ENCODE measurements at regions not wholly inside any gene's neighbourhood (a gene's known extent, or its start where the extent isn't known, plus 50 kb on each side); places are given as distances from the start of the nearest gene placed in this dataset.
"Not testable (repeated sequence)": the region's sequence is repeated elsewhere in the genome, so short reads cannot be mapped to it uniquely, and the experiment has no call there.

DNA sequence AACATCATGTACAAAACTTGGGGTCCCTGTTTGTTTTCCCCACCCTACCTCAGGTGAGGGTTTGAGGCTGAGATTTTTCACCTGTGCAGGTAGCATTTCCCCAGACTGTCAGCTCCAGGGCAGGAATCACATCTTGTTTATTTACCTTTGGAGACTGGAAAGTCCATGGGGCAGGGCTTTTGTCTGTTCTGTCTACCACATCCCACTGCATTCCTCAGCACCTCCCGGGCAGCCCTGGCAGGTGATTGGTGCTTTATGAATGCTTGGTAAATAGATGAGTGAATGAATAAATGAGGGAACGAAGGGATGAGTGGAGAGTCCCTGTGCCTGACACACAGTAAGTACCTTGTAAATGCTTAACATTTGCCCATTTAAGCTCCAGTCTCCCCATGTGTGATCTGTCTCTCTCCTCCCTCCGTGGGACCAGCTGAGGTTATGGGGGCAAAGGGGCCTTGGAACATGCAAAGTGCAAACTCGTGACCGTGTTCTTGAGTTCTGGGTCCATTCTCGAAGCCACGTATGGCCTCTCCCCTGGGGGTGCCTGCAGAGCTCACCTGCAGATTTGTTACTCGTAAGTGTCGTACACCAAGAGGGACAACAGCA lies 69.7 kb upstream of the PMEPA1 start:
- peak; percentile 75 for DNase-seq

GRCh38 chr20:57777911-57778310 lies 68.1 kb upstream of the PMEPA1 start:
- no peak for DNase-seq

DNA sequence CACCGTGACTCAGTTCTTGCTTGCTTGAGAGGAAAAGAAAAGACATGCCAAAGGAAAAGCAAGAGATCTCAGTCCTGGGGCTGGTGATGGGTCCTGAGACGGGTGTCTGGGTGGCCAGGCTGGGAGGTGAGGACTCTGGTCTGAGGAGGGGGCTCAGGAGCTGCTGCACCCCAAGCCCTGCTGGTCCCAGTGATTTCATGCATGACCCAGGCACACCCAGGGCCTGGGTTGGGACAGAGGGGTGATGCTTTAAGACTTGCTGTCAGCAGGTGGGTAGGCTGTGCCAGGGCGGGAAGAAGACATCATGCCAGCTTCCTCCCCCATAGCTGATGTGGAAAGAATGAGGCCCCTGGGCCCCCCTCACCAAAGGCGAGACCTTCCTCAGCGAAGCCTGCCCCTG lies 65.1 kb upstream of the PMEPA1 start:
- DNase-seq = no peak

- no peak for DNase-seq
These were observed 64.5 kb upstream of the PMEPA1 start for GRCh38 chr20:57774111-57774880.

DNA sequence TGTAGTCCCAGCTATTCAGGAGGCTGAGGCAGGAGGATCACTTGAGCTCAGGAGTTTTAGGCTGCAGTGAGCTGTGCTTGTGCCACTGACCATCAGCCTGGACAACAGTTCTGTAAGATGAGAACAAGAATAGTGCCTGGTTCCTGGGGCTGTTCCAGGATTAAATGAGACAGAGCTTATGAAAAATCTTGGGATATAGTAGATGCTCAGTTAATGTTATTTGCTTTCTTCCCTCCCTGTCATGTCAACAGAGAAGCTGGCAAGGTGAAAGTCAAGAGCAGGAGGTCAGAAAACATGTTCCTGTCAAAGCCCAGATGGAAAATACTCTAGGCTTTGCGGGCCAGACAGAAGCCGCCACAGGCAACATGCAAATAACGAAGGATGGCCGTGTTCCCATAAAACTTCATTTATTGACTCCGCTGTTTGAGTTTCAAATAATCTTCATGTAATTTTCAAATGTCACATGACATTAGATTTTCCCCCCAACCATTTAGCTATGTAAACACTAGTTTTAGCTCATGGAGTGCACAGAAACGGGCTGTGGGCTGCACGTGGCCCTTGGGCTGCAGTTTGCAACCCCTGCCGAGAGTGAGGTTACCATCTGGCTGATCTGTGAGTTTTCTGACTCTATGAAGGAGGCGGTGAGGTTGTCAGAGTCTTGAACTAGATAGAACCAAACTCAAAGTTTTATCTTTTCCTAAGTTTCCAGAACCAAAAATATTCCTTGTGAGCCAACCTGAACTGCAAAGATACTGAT lies 63.4 kb upstream of the PMEPA1 start:
- no peak for DNase-seq

DNA sequence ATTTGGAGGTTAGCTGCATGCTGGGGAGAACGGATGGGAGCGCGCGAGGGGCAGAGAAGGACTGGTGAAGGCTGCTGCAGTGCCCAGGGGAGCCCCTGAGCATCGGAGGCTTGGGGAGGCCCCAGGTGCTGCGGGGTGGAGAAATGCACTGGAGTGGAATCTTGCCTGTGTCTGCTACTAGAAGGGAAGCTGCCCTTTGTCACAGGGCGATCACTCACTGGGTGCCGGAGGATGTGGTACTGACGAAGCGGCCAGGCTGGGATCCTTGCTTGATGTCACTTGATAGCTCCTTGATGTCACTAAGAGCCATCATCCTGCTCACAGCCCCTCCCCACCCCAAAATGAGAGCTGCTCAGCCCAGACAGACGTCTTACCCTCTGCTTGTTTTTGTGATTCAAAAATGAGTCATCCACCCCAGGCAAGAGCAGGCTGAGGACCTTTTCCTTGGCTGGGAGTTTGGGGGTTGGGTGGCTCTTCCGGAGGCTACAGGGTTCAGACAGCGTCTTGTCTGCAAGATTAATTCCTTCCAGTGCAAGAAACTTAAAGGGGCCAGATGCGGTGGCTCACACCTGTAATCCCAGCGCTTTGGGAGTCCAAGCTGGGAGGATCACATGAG lies 62.6 kb upstream of the PMEPA1 start:
- DNase-seq = peak; percentile 44

GRCh38 chr20:57770852-57771720 lies 61.3 kb upstream of the PMEPA1 start:
- DNase-seq = no peak

DNA sequence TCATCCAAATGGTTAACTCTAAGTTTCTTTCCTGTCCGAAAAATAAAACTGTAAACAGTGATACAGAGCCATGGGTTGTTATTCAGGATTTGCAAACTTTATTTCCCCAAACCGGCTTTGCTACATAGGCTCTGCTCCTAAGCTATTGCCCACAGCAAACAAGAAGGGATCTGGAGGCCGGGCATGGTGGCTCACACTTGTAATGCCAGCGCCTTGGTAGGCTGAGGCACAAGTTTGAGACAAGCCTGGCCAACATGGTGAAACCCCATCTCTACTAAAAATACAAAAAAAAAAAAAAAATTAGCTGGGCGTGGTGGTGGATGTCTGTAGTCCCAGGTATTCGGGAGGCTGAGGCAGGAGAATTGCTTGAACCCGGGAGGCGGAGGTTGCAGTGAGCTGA lies 60.6 kb upstream of the PMEPA1 start:
- not testable (repeated sequence) for DNase-seq

GRCh38 chr20:57769756-57770155 lies 59.9 kb upstream of the PMEPA1 start:
- DNase-seq = no peak

DNA sequence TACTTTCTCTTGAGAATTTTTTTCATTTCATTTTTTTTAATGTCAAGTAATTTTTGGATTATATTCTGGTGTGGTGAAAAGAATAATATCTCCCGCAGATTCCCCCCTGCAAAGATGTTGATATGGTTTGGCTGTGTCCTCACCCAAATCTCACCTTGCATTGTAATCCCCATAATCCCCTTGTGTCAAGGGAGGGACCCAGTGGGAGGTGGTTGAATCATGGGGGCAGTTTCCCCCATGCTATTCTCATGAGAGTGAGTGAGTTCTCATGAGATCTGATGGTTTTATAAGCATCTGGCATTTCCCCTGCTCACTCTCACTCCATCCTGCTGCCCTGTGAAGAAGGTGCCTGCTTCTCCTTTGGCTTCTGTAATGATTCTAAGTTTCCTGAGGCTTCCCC lies 58.7 kb upstream of the PMEPA1 start:
- DNase-seq = no peak

DNA sequence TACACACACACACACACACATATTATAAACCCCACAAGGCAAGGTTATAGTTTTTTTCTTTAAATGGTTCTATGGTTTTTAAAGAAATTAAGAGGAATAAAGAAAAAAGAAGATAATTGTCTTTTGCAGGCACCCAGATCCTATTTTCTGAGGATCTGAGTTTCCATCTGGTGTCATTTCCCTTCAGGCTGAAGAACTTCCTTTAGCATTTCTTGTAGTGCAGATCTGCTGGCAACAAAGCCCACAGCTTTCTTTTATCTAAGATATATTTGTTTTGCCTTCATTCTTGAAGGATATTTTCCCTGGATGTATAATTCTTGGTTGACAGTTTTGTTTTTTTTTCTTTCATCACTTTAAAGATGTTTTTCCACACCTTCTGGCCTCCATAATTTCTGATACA lies 57.6 kb upstream of the PMEPA1 start:
- DNase-seq = no peak

GRCh38 chr20:57763235-57763595 lies 53.4 kb upstream of the PMEPA1 start:
- DNase-seq = no peak

GRCh38 chr20:57762531-57763234 lies 52.9 kb upstream of the PMEPA1 start:
- no peak for DNase-seq

DNA sequence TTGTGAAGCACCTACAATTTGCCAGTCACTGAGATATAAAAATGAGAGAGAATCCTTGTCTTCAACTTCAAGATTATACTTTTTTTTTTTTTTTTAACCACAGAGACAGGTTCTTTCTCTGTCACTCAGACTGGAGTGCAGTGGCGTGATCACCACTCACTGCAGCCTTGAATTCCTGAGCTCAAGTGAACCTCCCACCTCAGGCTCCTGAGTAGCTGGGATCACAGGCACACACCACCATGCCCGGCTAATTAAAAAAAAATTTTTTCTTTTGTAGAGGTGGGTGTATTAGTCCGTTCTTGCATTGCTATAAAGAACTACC lies 51.6 kb upstream of the PMEPA1 start:
- no peak for DNase-seq

DNA sequence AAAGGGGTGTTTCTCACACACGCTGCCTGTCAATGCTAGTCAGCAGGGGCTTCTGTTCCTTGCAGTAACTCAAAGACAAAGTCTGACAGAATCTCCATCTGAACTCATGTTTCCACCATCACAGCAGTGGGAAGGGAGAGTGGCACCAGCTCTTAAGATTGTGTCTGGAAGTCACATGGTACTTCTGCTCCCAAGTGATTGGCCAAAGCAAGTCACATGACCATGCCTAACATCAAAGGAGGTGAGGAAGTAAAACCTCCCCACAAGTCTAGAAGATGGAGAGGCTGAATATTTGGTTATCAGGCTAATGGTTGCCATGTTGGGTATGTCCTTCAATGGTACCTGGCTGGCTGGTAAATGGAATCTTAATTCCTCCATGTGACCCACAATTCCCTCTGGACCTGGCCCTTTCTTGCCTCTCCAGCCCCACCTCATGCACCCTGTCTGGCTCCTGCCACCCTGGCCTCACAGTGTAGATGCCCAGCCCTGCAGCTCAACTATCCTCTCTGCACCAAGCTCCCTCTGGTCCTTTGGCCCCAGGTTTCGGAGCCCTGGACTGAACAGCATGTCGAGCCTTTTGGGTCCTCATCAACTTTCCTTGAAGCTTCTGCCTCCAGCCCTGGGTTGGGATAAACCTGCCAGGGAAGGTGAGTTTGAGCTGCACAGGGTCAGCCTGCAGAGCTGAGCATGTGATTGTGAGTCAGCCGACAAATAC lies 51.0 kb upstream of the PMEPA1 start:
- no peak for DNase-seq

- DNase-seq = no peak
These were observed 49.9 kb upstream of the PMEPA1 start for GRCh38 chr20:57759724-57760123.
